GM19438 (cell line): ENCODE measurements at regions not wholly inside any gene's neighbourhood (a gene's known extent, or its start where the extent isn't known, plus 50 kb on each side); places are given as distances from the start of the nearest gene placed in this dataset.
A peak's percentile ranks its signal among the peaks of the same experiment; 100 is the strongest.
"Not testable (repeated sequence)": the region's sequence is repeated elsewhere in the genome, so short reads cannot be mapped to it uniquely, and the experiment has no call there.

Experiments used
- ATAC-seq: cut with Tn5 transposase; IDR thresholded peaks from one replicate; pipeline ENCODE4 v1.9.1; 2021; ENCODE audit warnings: low read depth; ENCODE audit not compliant: unreplicated experiment

DNA sequence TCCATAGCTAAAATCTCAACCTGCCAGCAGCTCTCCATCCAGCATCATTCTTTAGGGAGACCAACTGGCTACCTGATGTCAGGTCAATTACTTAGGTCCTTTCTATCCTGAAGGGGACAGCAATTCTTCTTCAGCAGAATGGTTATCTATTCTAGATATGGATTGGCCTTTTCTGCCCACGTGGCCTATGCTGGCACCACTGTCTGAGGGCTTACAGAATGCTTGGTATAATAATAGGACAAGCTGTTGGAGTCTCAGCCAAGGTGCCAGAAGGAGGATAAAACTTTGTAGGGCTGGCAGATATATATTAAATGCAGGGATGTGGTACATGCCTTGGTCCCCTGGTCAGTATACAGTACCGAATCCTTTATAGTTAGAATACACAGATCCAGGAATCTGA, 89.8 kb upstream of the C1GALT1C1 start:
- ATAC-seq: no peak

DNA sequence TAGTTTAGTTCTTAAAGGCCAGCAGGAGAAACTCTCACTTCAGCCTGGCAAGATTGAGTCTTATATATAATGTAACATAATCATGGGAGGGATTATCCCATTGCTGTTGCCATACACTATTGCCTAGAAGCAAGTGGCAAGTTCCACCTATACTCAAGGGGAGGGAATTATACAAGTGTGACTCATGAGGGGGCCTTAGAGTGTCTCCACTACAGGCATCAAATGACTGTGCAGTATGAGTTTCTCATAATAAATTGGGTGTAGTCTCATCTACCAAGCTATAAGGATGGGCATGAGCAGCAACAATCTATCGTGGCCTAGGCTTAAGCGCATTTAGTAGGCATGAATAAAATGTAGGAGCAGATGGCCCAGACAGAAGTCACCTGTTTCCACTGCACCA, 89.1 kb upstream of the C1GALT1C1 start:
- no peak for ATAC-seq

GRCh38 chrX:120702337-120702736, 72.5 kb upstream of the C1GALT1C1 start:
- ATAC-seq: not testable (repeated sequence)

- peak; percentile 86 for ATAC-seq
Measured at GRCh38 chrX:120697053-120697452, 67.2 kb upstream of the C1GALT1C1 start.

GRCh38 chrX:120692319-120692718, 62.5 kb upstream of the C1GALT1C1 start:
- no peak for ATAC-seq

- ATAC-seq: no peak
Measured at GRCh38 chrX:120690941-120691340, 61.1 kb upstream of the C1GALT1C1 start.

DNA sequence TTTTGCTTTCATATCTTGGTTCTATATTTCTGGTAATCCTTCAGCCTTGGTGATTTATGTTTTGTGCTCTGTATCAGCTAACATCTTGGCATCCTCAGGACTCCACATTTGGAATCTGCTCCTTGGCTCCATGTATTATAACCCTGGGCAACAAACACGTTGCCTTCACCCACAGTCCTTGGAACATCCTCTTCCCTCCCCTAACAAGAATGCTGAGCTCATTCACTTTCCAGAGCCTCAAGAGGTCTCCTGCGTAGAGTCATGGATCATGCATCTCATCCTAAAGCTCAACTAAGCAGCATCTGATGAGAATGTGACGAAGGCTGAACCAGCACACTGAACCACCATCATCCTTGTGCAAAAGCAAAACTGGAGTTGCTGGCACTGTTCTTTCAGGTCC, 60.5 kb upstream of the C1GALT1C1 start:
- ATAC-seq: no peak

GRCh38 chrX:120680090-120680489, 50.2 kb upstream of the C1GALT1C1 start:
- ATAC-seq: no peak
